Muscle of back (tissue), 3 donors: ENCODE measurements at regions not wholly inside any gene's neighbourhood (a gene's known extent, or its start where the extent isn't known, plus 50 kb on each side); places are given as distances from the start of the nearest gene placed in this dataset.
"Not testable (repeated sequence)": the region's sequence is repeated elsewhere in the genome, so short reads cannot be mapped to it uniquely, and the experiment has no call there.

ENCODE experiments used
- DNase-seq, 3 donors: peaks; one replicate each; pipeline versions ENCODE4 v3.0.0 to v3.0.0-alpha.2; 2013

DNA sequence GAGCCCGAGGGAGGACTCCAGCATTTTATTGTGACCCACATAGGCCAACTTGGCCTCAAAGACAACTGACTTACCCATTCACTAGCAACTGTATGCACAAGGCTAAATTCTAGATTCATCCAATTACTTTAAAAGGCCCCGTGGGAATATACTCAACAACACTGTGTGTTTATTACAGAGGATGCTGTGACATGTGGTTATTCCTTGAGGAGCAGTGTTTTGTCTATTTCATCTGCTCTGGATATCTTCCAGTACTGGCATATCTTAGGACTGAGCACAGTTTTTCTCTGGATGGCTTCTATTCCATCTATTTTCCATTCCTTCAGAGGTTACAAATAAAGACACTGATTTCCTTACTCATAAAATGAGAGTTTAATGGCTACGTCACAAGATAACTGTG, 87.2 kb upstream of the KRAS start:
- no peak for DNase-seq

GRCh38 chr12:25332143-25332542, 81.4 kb upstream of the KRAS start:
- no peak for DNase-seq

GRCh38 chr12:25328072-25328712, 77.5 kb upstream of the KRAS start:
- DNase-seq, result peak in 2 of 3 donors; percentile 15 to 21

- DNase-seq, result no peak
Measured at GRCh38 chr12:25327321-25327720, 76.6 kb upstream of the KRAS start.

DNA sequence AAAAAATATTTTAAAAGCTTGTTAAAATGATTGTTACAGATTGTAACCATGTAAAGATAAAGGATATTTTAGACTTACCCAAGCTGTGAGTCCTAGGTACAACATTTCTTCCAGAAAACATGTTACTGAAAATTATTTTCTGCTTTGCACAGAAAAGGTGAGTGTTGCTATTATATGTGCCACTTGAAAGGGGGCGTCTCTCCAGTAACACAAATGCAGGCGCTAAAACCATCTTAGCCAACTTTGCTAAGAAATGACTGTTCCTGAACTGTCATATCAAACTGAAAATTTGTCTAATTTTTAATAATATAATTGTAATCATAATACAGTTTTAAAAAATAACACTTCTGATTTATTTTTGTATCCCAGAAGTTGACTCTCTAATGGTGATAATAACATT, 75.6 kb upstream of the KRAS start:
- DNase-seq, result no peak

GRCh38 chr12:25324861-25325260, 74.1 kb upstream of the KRAS start:
- DNase-seq, result no peak

DNA sequence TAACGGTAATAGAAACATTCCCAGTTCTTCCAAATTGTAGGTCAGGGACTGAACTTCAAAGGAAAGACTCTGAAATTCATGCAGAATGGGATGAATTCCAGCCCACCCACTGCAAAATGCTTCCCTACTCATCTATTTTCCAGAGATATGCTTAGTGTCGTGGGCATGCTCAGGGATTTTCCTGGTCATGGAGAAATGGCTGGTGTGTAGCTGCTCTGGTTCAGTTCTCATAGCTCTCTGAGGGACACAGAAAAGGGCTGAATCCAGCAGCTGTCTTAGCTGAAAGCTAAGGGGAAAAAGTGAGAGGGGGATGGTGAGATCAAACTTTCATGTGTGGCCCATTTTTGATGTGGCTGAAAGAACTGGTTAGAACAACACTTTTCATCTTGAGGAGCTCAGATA, 72.9 kb upstream of the KRAS start:
- DNase-seq, result peak; percentile 19 to 36 (median 20)

DNA sequence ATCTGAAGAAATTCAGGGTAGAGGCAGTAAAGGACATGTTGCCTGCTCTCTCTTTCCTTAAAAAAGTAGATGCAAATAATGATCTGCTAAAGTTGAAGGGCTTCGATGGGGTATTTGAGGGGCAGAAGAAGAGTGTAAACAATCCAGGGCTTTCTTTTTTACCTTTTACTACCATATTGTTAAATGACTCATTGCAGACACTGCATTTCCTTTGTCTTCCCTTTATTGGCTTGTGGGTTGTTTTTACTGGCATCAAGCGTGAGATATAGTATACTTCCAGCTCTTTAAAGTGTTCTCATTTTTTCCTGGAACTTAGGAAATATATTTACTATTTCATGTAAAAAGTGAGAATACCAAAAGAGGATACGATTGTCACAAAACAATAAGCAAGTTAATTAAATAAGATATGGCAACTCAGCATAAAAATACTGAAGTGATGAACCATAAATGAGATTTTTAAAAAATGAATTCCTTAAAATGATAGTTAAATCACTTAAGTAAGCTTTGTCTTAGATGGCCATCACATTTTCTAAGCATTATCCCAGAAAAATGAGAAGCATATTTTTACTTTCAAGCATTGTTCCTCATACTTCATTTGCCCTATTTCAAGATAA, 72.3 kb upstream of the KRAS start:
- DNase-seq, result peak in 2 of 3 donors; percentile 28 to 29

DNA sequence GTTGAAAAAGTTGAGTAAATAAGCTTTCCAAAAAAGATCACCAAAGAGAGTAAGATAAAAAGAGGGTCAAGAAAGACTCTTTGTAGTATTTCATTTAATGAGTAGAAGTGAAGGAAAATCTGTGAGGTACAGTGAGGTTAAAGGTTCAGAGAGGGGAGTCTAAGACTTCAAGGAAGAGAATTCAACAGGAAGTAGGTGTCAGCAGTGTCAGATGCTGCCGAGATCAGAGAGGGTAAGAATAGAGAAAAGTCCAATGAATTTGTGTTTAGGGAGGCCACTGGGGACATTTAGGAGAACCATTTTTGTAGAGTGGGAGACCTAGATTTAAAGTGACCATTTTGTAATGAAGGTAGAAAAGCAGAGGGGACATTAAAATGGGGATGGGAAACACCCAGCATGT, 71.6 kb upstream of the KRAS start:
- DNase-seq, result no peak

DNA sequence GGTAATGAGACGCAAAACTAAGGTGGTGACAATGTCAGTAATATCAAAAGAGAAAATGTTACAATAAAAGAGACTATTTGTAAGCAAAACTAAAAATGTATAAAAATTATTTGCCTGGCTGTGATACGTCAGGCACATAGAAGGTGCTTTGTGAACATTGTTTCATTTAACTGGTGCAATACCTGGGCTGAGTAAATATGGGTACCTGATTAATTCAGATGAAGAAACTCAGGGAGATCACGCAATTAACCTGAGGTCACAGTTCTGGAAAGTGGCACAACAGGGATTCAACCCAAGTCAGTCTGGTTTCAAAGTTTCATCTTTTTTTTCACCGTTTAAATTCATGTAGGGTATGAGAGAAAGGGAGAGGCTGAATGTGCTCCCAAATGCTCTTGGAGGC, 71.0 kb upstream of the KRAS start:
- no peak for DNase-seq

GRCh38 chr12:25320123-25321006, 69.6 kb upstream of the KRAS start:
- DNase-seq, result peak in 1 of 3 donors; percentile 77

- DNase-seq, result no peak
Measured at GRCh38 chr12:25319233-25319984, 68.7 kb upstream of the KRAS start.

DNA sequence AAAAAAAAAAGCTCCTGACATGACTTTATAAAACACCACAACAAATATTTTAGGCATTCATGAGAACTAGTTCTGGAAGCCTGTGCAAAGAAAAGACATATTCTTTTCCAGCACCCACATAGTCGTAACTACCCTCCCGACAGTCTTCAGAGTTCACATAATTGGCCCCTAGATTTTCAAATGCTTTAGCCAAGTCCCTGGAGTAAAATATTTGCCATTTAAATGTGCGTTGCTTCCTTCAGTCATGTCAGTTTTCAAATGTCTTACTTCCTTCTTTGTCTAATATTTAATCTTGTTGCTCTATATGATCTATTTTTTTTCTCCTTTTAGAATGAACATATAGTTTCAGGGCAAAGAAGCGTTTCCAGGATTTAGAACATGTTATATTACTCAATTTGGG, 66.8 kb upstream of the KRAS start:
- no peak for DNase-seq

DNA sequence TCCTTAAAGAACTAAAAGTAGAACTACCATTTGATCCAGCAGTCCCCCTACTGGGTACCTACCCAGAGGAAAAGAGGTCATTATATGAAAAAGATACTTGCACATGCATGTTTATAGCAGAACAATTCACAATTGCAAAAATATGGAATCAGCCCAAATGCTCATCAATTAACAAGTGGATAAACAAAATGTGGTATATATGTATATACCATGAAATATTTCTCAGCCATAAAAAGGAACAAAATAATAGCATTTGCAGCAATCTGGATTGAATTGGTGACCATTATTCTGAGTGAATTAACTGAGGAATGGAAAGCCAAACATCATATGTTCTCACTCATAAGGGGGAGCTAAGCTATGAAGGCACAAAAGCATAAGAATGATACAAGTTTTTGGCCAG, 64.7 kb upstream of the KRAS start:
- no peak for DNase-seq

DNA sequence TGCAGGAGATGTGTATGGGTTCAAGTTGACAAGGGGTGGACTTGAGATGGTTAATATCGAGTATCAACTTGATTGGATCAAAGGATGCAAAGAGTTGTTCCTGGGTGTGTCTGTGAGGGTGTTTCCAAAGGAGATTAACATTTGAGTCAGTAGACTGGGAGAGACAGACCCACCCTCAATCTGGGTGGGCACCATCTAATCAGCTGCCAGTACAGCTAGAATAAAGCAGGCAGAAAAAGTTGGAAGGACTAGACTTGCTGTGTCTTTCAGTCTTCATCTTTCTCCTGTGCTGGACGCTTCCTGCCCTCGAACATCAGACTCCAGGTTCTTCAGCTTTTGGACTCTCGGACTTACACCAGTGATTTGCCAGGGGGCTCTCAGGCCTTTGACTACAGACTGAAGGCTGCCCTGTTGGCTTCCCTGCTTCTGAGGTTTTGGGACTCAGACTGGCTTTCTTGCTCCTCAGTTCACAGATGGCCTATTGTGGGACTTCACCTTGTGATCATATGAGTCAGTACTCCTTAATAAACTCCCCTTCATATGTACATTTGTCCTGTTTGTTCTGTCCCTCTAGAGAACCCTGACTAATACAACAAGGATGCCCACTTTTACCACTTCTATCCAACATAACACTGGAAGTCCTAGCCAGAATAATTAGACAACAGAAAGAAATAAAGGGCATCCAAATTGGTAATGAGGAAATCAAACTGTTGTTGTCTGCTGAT, 62.7 kb upstream of the KRAS start:
- DNase-seq, result not testable (repeated sequence)

- no peak for DNase-seq
Measured at GRCh38 chr12:25311506-25311905, 60.8 kb upstream of the KRAS start.

GRCh38 chr12:25310071-25310470, 59.3 kb upstream of the KRAS start:
- not testable (repeated sequence) for DNase-seq

DNA sequence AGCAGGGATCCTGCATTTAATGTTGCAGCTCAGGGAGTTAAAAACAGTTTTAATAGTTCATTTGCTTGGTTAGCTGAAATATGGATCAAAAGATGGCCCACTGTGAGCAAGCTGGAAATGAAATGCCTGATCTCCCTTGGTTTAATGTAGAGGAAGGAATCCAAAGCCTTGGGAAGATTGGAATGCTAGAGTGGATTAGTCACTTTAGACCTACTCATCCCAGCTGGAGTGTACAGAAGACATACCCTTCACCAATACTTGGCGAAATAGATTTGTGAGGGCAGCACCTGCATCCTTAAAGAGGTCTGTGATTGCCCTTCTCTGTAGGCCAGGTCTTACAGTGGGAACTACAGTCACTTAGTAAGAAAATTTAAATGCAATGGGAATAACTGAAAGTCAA, 58.0 kb upstream of the KRAS start:
- peak in 1 of 3 donors; percentile 60 for DNase-seq

- peak in 1 of 3 donors; percentile 67 for DNase-seq
Measured at GRCh38 chr12:25307818-25308217, 57.1 kb upstream of the KRAS start.

DNA sequence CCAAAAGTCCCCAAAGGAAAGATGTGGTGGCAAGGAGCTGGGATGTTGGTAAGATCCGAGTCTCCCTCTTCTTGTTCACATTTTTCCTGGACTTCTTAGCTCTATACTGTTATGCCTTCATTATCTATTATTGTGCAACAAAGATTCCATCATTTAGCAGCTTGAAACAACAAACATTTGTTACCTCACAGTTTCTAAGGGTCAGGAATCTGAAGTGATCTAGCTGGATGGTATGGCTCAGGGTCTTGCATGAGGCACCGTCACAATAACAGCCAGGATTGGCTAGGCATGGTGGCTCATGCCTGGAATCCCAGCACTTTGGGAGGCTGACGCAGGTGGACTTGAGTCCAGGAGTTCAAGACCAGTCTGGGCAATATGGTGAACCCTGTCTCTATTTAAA, 51.1 kb upstream of the KRAS start:
- no peak for DNase-seq
